Prostate gland (tissue), 2 donors: ENCODE measurements at regions not wholly inside any gene's neighbourhood (a gene's known extent, or its start where the extent isn't known, plus 50 kb on each side); places are given as distances from the start of the nearest gene placed in this dataset.

Source experiments
- DNase-seq: peaks from one replicate; pipeline ENCODE4 v3.0.0-alpha.2; 2019; ENCODE audit warnings: low spot score
- H3K27ac ChIP-seq, 2 donors: fragments of 200-600 bp; sonication (generic); 2 replicates each; pipeline ENCODE4 v1.5.1; 2017 to 2019
- H3K27me3 ChIP-seq: fragments of 200-600 bp; sonication (generic); replicated peaks from 2 replicates; pipeline ENCODE4 v1.5.1; 2019; ENCODE audit not compliant: insufficient read depth
- H3K36me3 ChIP-seq, 2 donors: fragments of 200-600 bp; sonication (generic); 1 replicate in 1 of 2; 2 replicates in 1 of 2; pipeline versions ENCODE4 v1.5.1 to v1.8.1; 2017 to 2019
- H3K4me1 ChIP-seq: fragments of 200-600 bp; sonication (generic); replicated peaks from 2 replicates; pipeline ENCODE4 v1.5.1; 2019
- H3K4me3 ChIP-seq, 2 donors: fragments of 200-600 bp; sonication (generic); 2 replicates each; pipeline ENCODE4 v1.5.1; 2017 to 2019
- H3K9me3 ChIP-seq: fragments of 200-600 bp; sonication (generic); 2 replicates; pipeline ENCODE4 v1.5.1; 2017
- CTCF ChIP-seq, 4 experiments: fragments of 200-600 bp in 2 of 4; fragments of 450-650 bp in 2 of 4; sonication (generic) in 2 of 4; IDR thresholded peaks; 1 replicate in 3 of 4; 2 replicates in 1 of 4; pipeline ENCODE4 v1.5.1; 2016 to 2019; ENCODE audit warnings: antibody characterized with exemption in 4 of 4, mild to moderate bottlenecking in 2 of 4, moderate library complexity in 2 of 4
- POLR2A ChIP-seq: fragments of 450-650 bp; IDR thresholded peaks from one replicate; pipeline ENCODE4 v1.6.1; 2016; ENCODE audit warnings: antibody characterized with exemption, mild to moderate bottlenecking
- POLR2AphosphoS5 ChIP-seq: sonication (generic); formaldehyde crosslinking; IDR thresholded peaks from one replicate; pipeline ENCODE4 v1.6.1; 2017; ENCODE audit warnings: antibody characterized with exemption
- WGBS: methylation state at CpG from one replicate; pipeline ENCODE4 v1.1.5; 2018; 5-methylcytosine and 5-hydroxymethylcytosine counted together
- intact Hi-C: fragments of 100-400 bp; cut with DNase I; formaldehyde crosslinking; loops from one replicate; pipeline ENCODE4 v1.14.2; 2022

GRCh38 chr1:75991497-75992114 lies 59.4 kb upstream of the ASB17 start:
- Histone ChIP-seq H3K36me3 (no peaks in the 10 kb centered on the region), H3K27ac (no peak overlapping the region), H3K9me3 (no peaks in the 10 kb centered on the region), H3K4me3 (no peak overlapping the region), H3K4me1 (no peaks in the 10 kb centered on the region), H3K27me3 (no peaks in the 10 kb centered on the region)
- peak; percentile 89 for DNase-seq
- intact Hi-C loops = loop anchor here (5.0 to 10.0 kb wide), 2 partner anchors 163 to 1136 kb away; no protein-coding TSS in a partner anchor
- 15% methylated on average over 8 of the region's 8 CpGs for WGBS
- TF ChIP-seq CTCF (IDR thresholded peaks at IDR 0.05) = peak; percentile 68 to 77 (median 73)
- TF ChIP-seq POLR2AphosphoS5 = peak; percentile 12
- no peak for TF ChIP-seq POLR2A

GRCh38 chr1:75992312-75992711 lies 60.1 kb upstream of the ASB17 start:
- Histone ChIP-seq H3K9me3 (no peaks in the 10 kb centered on the region), H3K27ac (no peak overlapping the region), H3K36me3 (no peaks in the 10 kb centered on the region), H3K4me3 (no peak overlapping the region), H3K27me3 (no peaks in the 10 kb centered on the region), H3K4me1 (no peaks in the 10 kb centered on the region)
- 66% methylated on average over 3 of the region's 3 CpGs for WGBS
- TF ChIP-seq POLR2A = no peak
- no peak for TF ChIP-seq POLR2AphosphoS5
- intact Hi-C loops = loop anchor here (5.0 to 10.0 kb wide), 2 partner anchors 162 to 1135 kb away; no protein-coding TSS in a partner anchor
- no peak for DNase-seq

GRCh38 chr1:75993661-75994060 lies 61.5 kb upstream of the ASB17 start:
- no peak for DNase-seq
- no peaks in the 10 kb centered on the region for H3K9me3 ChIP-seq
- H3K36me3 ChIP-seq = no peaks in the 10 kb centered on the region
- no peak overlapping the region for H3K27ac ChIP-seq
- H3K4me1 ChIP-seq = no peaks in the 10 kb centered on the region
- no peaks in the 10 kb centered on the region for H3K27me3 ChIP-seq
- intact Hi-C loops = loop anchor here (5.0 to 10.0 kb wide), 2 partner anchors 161 to 1134 kb away; no protein-coding TSS in a partner anchor
- no peak overlapping the region for H3K4me3 ChIP-seq
- TF ChIP-seq CTCF (IDR thresholded peaks at IDR 0.05) = no peak
- no peak for TF ChIP-seq POLR2AphosphoS5

GRCh38 chr1:75996196-75996595 lies 64.0 kb upstream of the ASB17 start:
- Histone ChIP-seq H3K9me3 (no peaks in the 10 kb centered on the region), H3K4me1 (no peaks in the 10 kb centered on the region), H3K27me3 (no peaks in the 10 kb centered on the region), H3K36me3 (no peaks in the 10 kb centered on the region), H3K4me3 (no peak overlapping the region), H3K27ac (no peak overlapping the region)
- TF ChIP-seq POLR2A (no peak), POLR2AphosphoS5 (no peak), CTCF (IDR thresholded peaks at IDR 0.05) (no peak)
- DNase-seq = no peak
- 64% methylated on average over 1 of the region's 1 CpG for WGBS
- intact Hi-C loops = loop anchor here (10.0 kb wide), 1 partner anchor 159 kb away; no protein-coding TSS in a partner anchor

- no peak overlapping the region for H3K27ac ChIP-seq
- no peaks in the 10 kb centered on the region for H3K4me1 ChIP-seq
- H3K9me3 ChIP-seq = no peaks in the 10 kb centered on the region
- intact Hi-C loops = loop anchor here (10.0 kb wide), 1 partner anchor 156 kb away; no protein-coding TSS in a partner anchor
- no peak for DNase-seq
- TF ChIP-seq POLR2A = no peak
- TF ChIP-seq CTCF (IDR thresholded peaks at IDR 0.05) = no peak
- no peak for TF ChIP-seq POLR2AphosphoS5
- H3K27me3 ChIP-seq = no peaks in the 10 kb centered on the region
- 86% methylated on average over 2 of the region's 2 CpGs for WGBS
- H3K36me3 ChIP-seq = no peaks in the 10 kb centered on the region
- H3K4me3 ChIP-seq = no peak overlapping the region
Measured at GRCh38 chr1:75999034-75999433, 66.8 kb upstream of the ASB17 start.
